ENCODE measurements at regions not wholly inside any gene's neighbourhood (a gene's known extent, or its start where the extent isn't known, plus 50 kb on each side); places are given as distances from the start of the nearest gene placed in this dataset.

- no peak for FAIRE-seq
- no peak for DNase-seq
- ATAC-seq, result no peak
- TF ChIP-seq CTCF (IDR thresholded peaks at IDR 0.05), result no peak
- Histone ChIP-seq H3K27ac (no peak overlapping the region), H3K9me3 (no peaks in the 10 kb centered on the region), H3K36me3 (no peaks in the 10 kb centered on the region), H3K4me3 (no peak overlapping the region), H3K27me3 (no peaks in the 10 kb centered on the region), H3K4me1 (no peaks in the 10 kb centered on the region)
- intact Hi-C loops (cut with DNase I), result no loop called here
- 87 to 96% methylated on average over 1 of the region's 1 CpG for WGBS, 2 donors
Observed at GRCh38 chr7:25297278-25297677, 69.0 kb upstream of the NPVF start.

- no peak for ATAC-seq
- 83 to 90% methylated on average over 3 of the region's 3 CpGs for WGBS, 2 donors
Observed at GRCh38 chr7:25303281-25304181, 75.2 kb upstream of the NPVF start.

GRCh38 chr7:25304691-25305090 is 76.4 kb upstream of the NPVF start:
- Histone ChIP-seq H3K36me3 (no peaks in the 10 kb centered on the region), H3K4me1 (peaks cover 11 to 17% (median 12%) of the 10 kb centered on the region in 3 donors), H3K27ac (no peak overlapping the region), H3K4me3 (no peak overlapping the region), H3K27me3 (no peaks in the 10 kb centered on the region), H3K9me3 (no peaks in the 10 kb centered on the region)
- intact Hi-C loops (cut with DNase I), result no loop called here
- FAIRE-seq (no peak), ATAC-seq (no peak), DNase-seq (no peak)
- WGBS, 2 donors, result 54 to 58% methylated on average over 4 of the region's 4 CpGs
- no peak for TF ChIP-seq CTCF (IDR thresholded peaks at IDR 0.05)

More at GRCh38 chr7:25303281-25304181, 75.2 kb upstream of the NPVF start:
- intact Hi-C loops (cut with DNase I), result no loop called here
- no peak for TF ChIP-seq CTCF (IDR thresholded peaks at IDR 0.05)
- DNase-seq, result no peak
- no peak for FAIRE-seq
- no peaks in the 10 kb centered on the region for H3K27me3 ChIP-seq
- H3K27ac ChIP-seq, result no peak overlapping the region
- H3K4me1 ChIP-seq, result peaks cover 2 to 7% (median 5%) of the 10 kb centered on the region in 3 donors
- no peaks in the 10 kb centered on the region for H3K9me3 ChIP-seq
- H3K4me3 ChIP-seq, result no peak overlapping the region
- H3K36me3 ChIP-seq, result no peaks in the 10 kb centered on the region

GRCh38 chr7:25305831-25306230 is 77.5 kb upstream of the NPVF start:
- WGBS, 2 donors, result 88 to 100% methylated on average over 1 of the region's 1 CpG
- Histone ChIP-seq H3K9me3 (no peaks in the 10 kb centered on the region), H3K27me3 (no peaks in the 10 kb centered on the region), H3K27ac (no peak overlapping the region), H3K36me3 (no peaks in the 10 kb centered on the region), H3K4me3 (no peak overlapping the region), H3K4me1 (peaks cover 11 to 21% (median 17%) of the 10 kb centered on the region in 3 donors)
- intact Hi-C loops (cut with DNase I), result no loop called here
- ATAC-seq (no peak), DNase-seq (no peak), FAIRE-seq (no peak)
- TF ChIP-seq CTCF (IDR thresholded peaks at IDR 0.05), result no peak

GRCh38 chr7:25307624-25308023 is 79.3 kb upstream of the NPVF start:
- no peak for DNase-seq
- intact Hi-C loops (cut with DNase I), result no loop called here
- ATAC-seq, result no peak
- no peaks in the 10 kb centered on the region for H3K27me3 ChIP-seq
- no peaks in the 10 kb centered on the region for H3K9me3 ChIP-seq
- peaks cover 14 to 26% (median 23%) of the 10 kb centered on the region in 3 donors for H3K4me1 ChIP-seq
- H3K36me3 ChIP-seq, result no peaks in the 10 kb centered on the region
- no peak for TF ChIP-seq CTCF (IDR thresholded peaks at IDR 0.05)
- H3K4me3 ChIP-seq, result no peak overlapping the region
- no peak overlapping the region for H3K27ac ChIP-seq
- FAIRE-seq, result peak; percentile 45
- WGBS, 2 donors, result 97 to 98% methylated on average over 1 of the region's 1 CpG
